K562 (cell line): ENCODE measurements at regions not wholly inside any gene's neighbourhood (a gene's known extent, or its start where the extent isn't known, plus 50 kb on each side); places are given as distances from the start of the nearest gene placed in this dataset.

ENCODE experiments used
- ATAC-seq: fragments of 200-7000 bp; cut with Tn5 transposase; 3 replicates; pipeline ENCODE4 v1.9.1; 2020; ENCODE audit warnings: moderate library complexity
- BruUV-seq: library from RNA; stranded (reverse); fragments of 400-500 nt; replicated peaks from 2 replicates; lab custom pipeline; 2021; lab: Mats Ljungman, UMichigan
- CTCF ChIA-PET: fragments of 300-600 bp; formaldehyde crosslinking; extraction: SDS; loops from one replicate; lab custom pipeline; 2021; ENCODE audit warnings: low intra/inter-chr PET ratio; lab: Yijun Ruan, JAX
- POLR2A ChIA-PET: fragments of 300-600, 350-650 bp; sonication (Branson Sonifier 250); formaldehyde crosslinking; extraction: SDS; loops from one replicate; lab custom pipeline; 2021; ENCODE audit warnings: antibody characterized with exemption, inconsistent platforms; lab: Yijun Ruan, JAX
- DNase-seq, 4 experiments: peaks; one replicate each; pipeline versions ENCODE4 v3.0.0 to v3.0.0-alpha.2; 2011 to 2018; ENCODE audit warnings: low spot score in 3 of 4, mixed read lengths in 3 of 4; ENCODE audit errors: extremely low read depth in 1 of 4
- FAIRE-seq: peaks from 2 replicates; lab custom pipeline; 2011; peaks lifted over from hg19 to GRCh38; lab: Jason Lieb, UNC
- H2AFZ ChIP-seq: 2 replicates; pipeline ENCODE4 v1.6.0; 2011; ENCODE audit warnings: low read depth, low read length, control low read depth, inconsistent platforms
- H3K27ac ChIP-seq: fragments of 200-600 bp; 3 replicates; pipeline ENCODE4 v1.8.0; 2011; ENCODE audit warnings: low read depth, mild to moderate bottlenecking, control low read depth, inconsistent platforms, low read length, moderate library complexity, mixed read lengths; ENCODE audit errors: extremely low read depth
- H3K27me3 ChIP-seq, 2 experiments: fragments of 300-600 bp in 1 of 2; 2 replicates in 1 of 2; 3 replicates in 1 of 2; pipeline versions ENCODE4 v1.6.0 to v1.8.0; 2011; ENCODE audit warnings: inconsistent platforms in 2 of 2, low read length in 2 of 2, mild to moderate bottlenecking in 1 of 2, mixed read lengths in 1 of 2, moderate library complexity in 1 of 2; ENCODE audit not compliant: control insufficient read depth in 2 of 2, insufficient read depth in 2 of 2
- H3K36me3 ChIP-seq: fragments of 300-600 bp; 3 replicates; pipeline ENCODE4 v1.8.0; 2011; ENCODE audit warnings: mild to moderate bottlenecking, low read length, inconsistent platforms; ENCODE audit not compliant: control insufficient read depth, insufficient read depth
- H3K4me1 ChIP-seq, 2 experiments: fragments of 200-600 bp in 1 of 2; replicated peaks in 1 of 2; 2 replicates in 1 of 2; 3 replicates in 1 of 2; pipeline versions ENCODE4 v1.5.1 to v1.8.0; 2011; ENCODE audit warnings: inconsistent platforms in 2 of 2, low read length in 2 of 2, mild to moderate bottlenecking in 1 of 2, mixed read lengths in 1 of 2, moderate library complexity in 1 of 2; ENCODE audit not compliant: control insufficient read depth in 2 of 2, insufficient read depth in 2 of 2
- H3K4me2 ChIP-seq: 2 replicates; pipeline ENCODE4 v1.6.1; 2011; ENCODE audit warnings: low read length, control low read depth, inconsistent platforms, mixed read lengths; ENCODE audit not compliant: insufficient read depth
- H3K4me3 ChIP-seq: fragments of 200-600 bp; sonication (generic), shearing (Covaris generic); 2 replicates; pipeline ENCODE4 v1.5.1; 2016; ENCODE audit warnings: control low read depth, inconsistent platforms
- H3K79me2 ChIP-seq: fragments of 200-600 bp; 3 replicates; pipeline ENCODE4 v1.8.0; 2011; ENCODE audit warnings: low read length, inconsistent platforms; ENCODE audit not compliant: control insufficient read depth, insufficient read depth
- H3K9ac ChIP-seq, 2 experiments: 2 replicates each; pipeline versions ENCODE4 v1.6.0 to v1.6.1; 2011; ENCODE audit warnings: low read depth in 2 of 2, low read length in 2 of 2, control low read depth in 1 of 2, inconsistent platforms in 1 of 2, mild to moderate bottlenecking in 1 of 2, mixed read lengths in 1 of 2; ENCODE audit not compliant: insufficient read depth in 1 of 2
- H3K9me1 ChIP-seq: one replicate; pipeline ENCODE4 v1.6.0; 2011; ENCODE audit warnings: inconsistent platforms, mild to moderate bottlenecking, low read length, moderate library complexity; ENCODE audit not compliant: control insufficient read depth, insufficient read depth
- H3K9me3 ChIP-seq: replicated peaks from 2 replicates; pipeline ENCODE4 v1.5.1; 2011; ENCODE audit warnings: low read depth, low read length, inconsistent platforms; ENCODE audit not compliant: control insufficient read depth, insufficient read depth
- H4K20me1 ChIP-seq: replicated peaks from 2 replicates; pipeline ENCODE4 v1.6.1; 2011; ENCODE audit warnings: low read length, inconsistent platforms, mixed read lengths; ENCODE audit not compliant: control insufficient read depth, insufficient read depth
- HNRNPLL ChIP-seq: fragments of 200-400 bp; formaldehyde crosslinking; IDR thresholded peaks from 2 replicates; pipeline ENCODE4 v1.6.1; 2017; ENCODE audit warnings: low read length, low read depth, mild to moderate bottlenecking; ENCODE audit not compliant: poor library complexity, severe bottlenecking
- TAL1 ChIP-seq: fragments of 450-650 bp; IDR thresholded peaks from 2 replicates; pipeline ENCODE4 v1.6.1; 2016; ENCODE audit warnings: mild to moderate bottlenecking
- ZNF77 ChIP-seq: fragments of 250-450 bp; sonication (Bioruptor Pico); IDR thresholded peaks from 2 replicates; pipeline ENCODE4 v1.5.0; 2020
- WGBS: fragments of 100-300 bp; shearing (Covaris generic); methylation state at CpG from one replicate; pipeline ENCODE4 v1.1.6; 2016; ENCODE audit warnings: low coverage, mixed read lengths; ENCODE audit not compliant: insufficient coverage; ENCODE audit errors: missing lambda C conversion rate; 5-methylcytosine and 5-hydroxymethylcytosine counted together
- in situ Hi-C: fragments of 300-500 bp; cut with MboI; formaldehyde crosslinking; loops from 4 replicates; pipeline ENCODE4 v1.15.0; 2018; ENCODE audit warnings: inconsistent platforms, mixed read lengths
- intact Hi-C: fragments of 100-400 bp; cut with micrococcal nuclease; formaldehyde crosslinking; loops from 2 replicates; pipeline ENCODE4 v1.14.2; 2022
- TF ChIP-seq, protein P1 (sequence below): fragments of 250-450 bp; sonication (Bioruptor Pico); IDR thresholded peaks from 2 replicates; pipeline ENCODE4 v1.4.0; 2020

DNA sequence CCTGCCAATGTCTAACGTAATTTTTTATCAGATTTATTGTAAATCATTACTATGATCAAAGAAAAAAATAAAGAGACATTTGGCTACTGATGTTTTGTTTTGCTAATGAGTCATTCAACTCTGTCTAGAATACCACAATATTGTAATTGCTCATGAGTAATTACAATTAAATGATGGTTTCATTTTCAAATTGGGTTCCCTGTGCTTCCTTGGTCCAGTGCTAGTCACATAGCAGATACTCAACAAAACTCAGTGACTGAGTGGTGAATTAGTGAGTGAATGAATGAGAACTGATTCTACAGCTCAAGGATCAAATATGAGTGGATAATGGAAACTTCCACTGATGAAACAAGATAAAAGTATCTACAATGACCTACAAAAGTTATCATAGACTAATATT lies 304.7 kb downstream of the POU4F1 start (continued):
- TF ChIP-seq, protein P1, sequence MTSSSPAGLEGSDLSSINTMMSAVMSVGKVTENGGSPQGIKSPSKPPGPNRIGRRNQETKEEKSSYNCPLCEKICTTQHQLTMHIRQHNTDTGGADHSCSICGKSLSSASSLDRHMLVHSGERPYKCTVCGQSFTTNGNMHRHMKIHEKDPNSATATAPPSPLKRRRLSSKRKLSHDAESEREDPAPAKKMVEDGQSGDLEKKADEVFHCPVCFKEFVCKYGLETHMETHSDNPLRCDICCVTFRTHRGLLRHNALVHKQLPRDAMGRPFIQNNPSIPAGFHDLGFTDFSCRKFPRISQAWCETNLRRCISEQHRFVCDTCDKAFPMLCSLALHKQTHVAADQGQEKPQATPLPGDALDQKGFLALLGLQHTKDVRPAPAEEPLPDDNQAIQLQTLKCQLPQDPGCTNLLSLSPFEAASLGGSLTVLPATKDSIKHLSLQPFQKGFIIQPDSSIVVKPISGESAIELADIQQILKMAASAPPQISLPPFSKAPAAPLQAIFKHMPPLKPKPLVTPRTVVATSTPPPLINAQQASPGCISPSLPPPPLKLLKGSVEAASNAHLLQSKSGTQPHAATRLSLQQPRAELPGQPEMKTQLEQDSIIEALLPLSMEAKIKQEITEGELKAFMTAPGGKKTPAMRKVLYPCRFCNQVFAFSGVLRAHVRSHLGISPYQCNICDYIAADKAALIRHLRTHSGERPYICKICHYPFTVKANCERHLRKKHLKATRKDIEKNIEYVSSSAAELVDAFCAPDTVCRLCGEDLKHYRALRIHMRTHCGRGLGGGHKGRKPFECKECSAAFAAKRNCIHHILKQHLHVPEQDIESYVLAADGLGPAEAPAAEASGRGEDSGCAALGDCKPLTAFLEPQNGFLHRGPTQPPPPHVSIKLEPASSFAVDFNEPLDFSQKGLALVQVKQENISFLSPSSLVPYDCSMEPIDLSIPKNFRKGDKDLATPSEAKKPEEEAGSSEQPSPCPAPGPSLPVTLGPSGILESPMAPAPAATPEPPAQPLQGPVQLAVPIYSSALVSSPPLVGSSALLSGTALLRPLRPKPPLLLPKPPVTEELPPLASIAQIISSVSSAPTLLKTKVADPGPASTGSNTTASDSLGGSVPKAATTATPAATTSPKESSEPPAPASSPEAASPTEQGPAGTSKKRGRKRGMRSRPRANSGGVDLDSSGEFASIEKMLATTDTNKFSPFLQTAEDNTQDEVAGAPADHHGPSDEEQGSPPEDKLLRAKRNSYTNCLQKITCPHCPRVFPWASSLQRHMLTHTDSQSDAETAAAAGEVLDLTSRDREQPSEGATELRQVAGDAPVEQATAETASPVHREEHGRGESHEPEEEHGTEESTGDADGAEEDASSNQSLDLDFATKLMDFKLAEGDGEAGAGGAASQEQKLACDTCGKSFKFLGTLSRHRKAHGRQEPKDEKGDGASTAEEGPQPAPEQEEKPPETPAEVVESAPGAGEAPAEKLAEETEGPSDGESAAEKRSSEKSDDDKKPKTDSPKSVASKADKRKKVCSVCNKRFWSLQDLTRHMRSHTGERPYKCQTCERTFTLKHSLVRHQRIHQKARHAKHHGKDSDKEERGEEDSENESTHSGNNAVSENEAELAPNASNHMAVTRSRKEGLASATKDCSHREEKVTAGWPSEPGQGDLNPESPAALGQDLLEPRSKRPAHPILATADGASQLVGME (CRISPR knock-in tag): no peak
- TF ChIP-seq ZNF77 (CRISPR knock-in tag) (no peak), TAL1 (no peak)

DNA sequence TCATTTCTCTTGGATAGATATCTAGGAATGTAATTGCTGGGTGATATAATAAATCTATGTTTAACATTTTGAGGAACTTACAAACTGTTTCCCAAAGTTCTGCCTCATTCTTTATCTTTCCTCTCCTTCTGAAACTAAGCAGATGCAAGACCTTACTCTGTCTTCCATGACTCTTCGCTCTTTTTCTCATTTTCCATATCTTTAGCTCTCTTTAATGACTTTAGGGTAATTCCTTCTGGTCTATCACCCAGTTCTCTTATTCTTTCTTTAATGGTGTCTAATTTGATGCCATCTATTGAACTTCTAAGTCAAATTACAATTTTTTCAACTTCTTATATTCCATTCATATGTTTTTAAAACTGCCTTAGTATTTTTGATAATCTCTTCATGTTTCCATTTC lies 316.6 kb downstream of the POU4F1 start:
- POLR2A ChIA-PET: no interaction called here
- CTCF ChIA-PET: no interaction called here
- no peak overlapping the region for H3K27ac ChIP-seq
- no peak overlapping the region for H2AFZ ChIP-seq
- intact Hi-C loops (no loop called here), in situ Hi-C loops (no loop called here)
- H3K9me1 ChIP-seq: no peaks in the 10 kb centered on the region
- H3K9me3 ChIP-seq: no peaks in the 10 kb centered on the region
- no peak for DNase-seq
- no peak overlapping the region for H3K4me3 ChIP-seq
- H3K27me3 ChIP-seq: no peaks in the 10 kb centered on the region
- H4K20me1 ChIP-seq: no peaks in the 10 kb centered on the region
- no peaks in the 10 kb centered on the region for H3K36me3 ChIP-seq
- H3K9ac ChIP-seq: no peak overlapping the region
- H3K79me2 ChIP-seq: no peaks in the 10 kb centered on the region
- 0% methylated on average over 1 of the region's 1 CpG for WGBS
- no peak for TF ChIP-seq HNRNPLL
- H3K4me2 ChIP-seq: no peak overlapping the region
- ATAC-seq: no peak
- no TSS peak for BruUV-seq
- FAIRE-seq: no peak
- H3K4me1 ChIP-seq: no peaks in the 10 kb centered on the region
